Endothelial cell of umbilical vein (primary cell): ENCODE measurements at regions not wholly inside any gene's neighbourhood (a gene's known extent, or its start where the extent isn't known, plus 50 kb on each side); places are given as distances from the start of the nearest gene placed in this dataset.

Source experiments
- BruUV-seq: library from RNA; stranded (reverse); fragments of 400-500 nt; replicated peaks from 2 replicates; lab custom pipeline; 2021; lab: Mats Ljungman, UMichigan
- CTCF ChIA-PET: fragments of 300-600, 350-600 bp; sonication (Branson Sonifier 250); formaldehyde crosslinking; loops from one replicate; lab custom pipeline; 2021; ENCODE audit warnings: antibody characterized with exemption, inconsistent platforms; lab: Charles Lee
- POLR2A ChIA-PET: fragments of 300-600, 350-600 bp; sonication (Branson Sonifier 250); formaldehyde crosslinking; loops from one replicate; lab custom pipeline; 2021; ENCODE audit warnings: antibody characterized with exemption, inconsistent platforms; lab: Charles Lee
- DNase-seq: peaks from one replicate; pipeline ENCODE4 v3.0.0-alpha.2; 2011; ENCODE audit warnings: low read depth, low spot score
- FAIRE-seq: peaks from 2 replicates; lab custom pipeline; 2011; peaks lifted over from hg19 to GRCh38; lab: Jason Lieb, UNC
- H2AFZ ChIP-seq: 2 replicates; pipeline ENCODE4 v1.6.0; 2012; ENCODE audit warnings: low read depth, low read length, control low read depth, inconsistent platforms
- H3K27ac ChIP-seq: 2 replicates; pipeline ENCODE4 v1.5.1; 2011; ENCODE audit warnings: low read depth, mild to moderate bottlenecking, control low read depth, low read length, moderate library complexity; ENCODE audit not compliant: insufficient read depth
- H3K27me3 ChIP-seq, 2 experiments: 2 replicates each; pipeline versions ENCODE4 v1.6.0 to v1.6.1; 2011; ENCODE audit warnings: low read length in 2 of 2, mixed read lengths in 1 of 2; ENCODE audit not compliant: control insufficient read depth in 2 of 2, insufficient read depth in 2 of 2
- H3K36me3 ChIP-seq, 2 experiments: 2 replicates in 1 of 2; 3 replicates in 1 of 2; pipeline ENCODE4 v1.5.1; 2011; ENCODE audit warnings: low read length in 2 of 2, mild to moderate bottlenecking in 1 of 2, moderate library complexity in 1 of 2; ENCODE audit not compliant: control insufficient read depth in 2 of 2, insufficient read depth in 2 of 2; ENCODE audit errors: extremely low read depth in 1 of 2
- H3K4me1 ChIP-seq: 3 replicates; pipeline ENCODE4 v1.5.1; 2011; ENCODE audit warnings: mild to moderate bottlenecking, low read length; ENCODE audit not compliant: control insufficient read depth, insufficient read depth; ENCODE audit errors: extremely low read depth
- H3K4me2 ChIP-seq: 2 replicates; pipeline ENCODE4 v1.6.1; 2011; ENCODE audit warnings: low read length, control low read depth, mixed read lengths; ENCODE audit not compliant: insufficient read depth
- H3K4me3 ChIP-seq, 3 experiments: fragments of 200-600 bp in 1 of 3; sonication (generic), shearing (Covaris generic) in 1 of 3; replicated peaks in 1 of 3; 2 replicates each; pipeline ENCODE4 v1.5.1; 2011 to 2016; ENCODE audit warnings: control low read depth in 3 of 3, low read length in 3 of 3, mild to moderate bottlenecking in 2 of 3, inconsistent platforms in 1 of 3, low read depth in 1 of 3, moderate library complexity in 1 of 3; ENCODE audit not compliant: insufficient read depth in 1 of 3
- H3K79me2 ChIP-seq: 2 replicates; pipeline ENCODE4 v1.6.0; 2012; ENCODE audit warnings: low read length, inconsistent platforms; ENCODE audit not compliant: control insufficient read depth, insufficient read depth
- H3K9ac ChIP-seq: replicated peaks from 2 replicates; pipeline ENCODE3; 2011; ENCODE audit warnings: low read length, control low read depth; ENCODE audit not compliant: insufficient read depth; ENCODE audit errors: extremely low read depth
- H3K9me1 ChIP-seq: replicated peaks from 3 replicates; pipeline ENCODE4 v1.6.0; 2011; ENCODE audit warnings: mild to moderate bottlenecking, low read length; ENCODE audit not compliant: control insufficient read depth, insufficient read depth; ENCODE audit errors: extremely low read depth
- H3K9me3 ChIP-seq: replicated peaks from 2 replicates; pipeline ENCODE4 v1.5.1; 2012; ENCODE audit warnings: low read length, inconsistent platforms; ENCODE audit not compliant: control insufficient read depth, insufficient read depth
- H4K20me1 ChIP-seq: replicated peaks from 2 replicates; pipeline ENCODE3; 2011; ENCODE audit warnings: mild to moderate bottlenecking, low read length; ENCODE audit not compliant: control insufficient read depth, insufficient read depth; ENCODE audit errors: extremely low read depth
- CTCF ChIP-seq, 2 donors: IDR thresholded peaks; 1 replicate in 1 of 2; 2 replicates in 1 of 2; pipeline ENCODE4 v1.5.1; 2011; ENCODE audit warnings: low read length in 2 of 2, mild to moderate bottlenecking in 2 of 2, moderate library complexity in 2 of 2, control low read depth in 1 of 2, inconsistent platforms in 1 of 2, low read depth in 1 of 2; ENCODE audit not compliant: insufficient read depth in 1 of 2; ENCODE audit errors: extremely low read depth in 1 of 2
- EZH2 ChIP-seq: IDR thresholded peaks from 2 replicates; pipeline ENCODE4 v1.6.1; 2012; ENCODE audit warnings: borderline replicate concordance, low read depth, mild to moderate bottlenecking, moderate library complexity, low read length, inconsistent platforms; ENCODE audit not compliant: severe bottlenecking
- FOS ChIP-seq: IDR thresholded peaks from 2 replicates; pipeline ENCODE4 v1.6.1; 2011; ENCODE audit warnings: mild to moderate bottlenecking, low read length, moderate library complexity, borderline replicate concordance; ENCODE audit not compliant: insufficient read depth
- GATA2 ChIP-seq: IDR thresholded peaks from 2 replicates; pipeline ENCODE4 v1.7.0; 2011; ENCODE audit warnings: low read depth, mild to moderate bottlenecking, moderate library complexity, mixed read lengths, low read length; ENCODE audit not compliant: insufficient read length, insufficient read depth
- JUN ChIP-seq: IDR thresholded peaks from 2 replicates; pipeline ENCODE4 v1.6.1; 2011; ENCODE audit warnings: borderline replicate concordance, low read depth; ENCODE audit not compliant: insufficient read length, insufficient read depth
- MAX ChIP-seq: IDR thresholded peaks from 2 replicates; pipeline ENCODE4 v1.6.1; 2011; ENCODE audit not compliant: insufficient read depth, insufficient read length
- MYC ChIP-seq: IDR thresholded peaks from one replicate; pipeline ENCODE4 v1.6.1; 2011; ENCODE audit warnings: mild to moderate bottlenecking, low read depth, low read length
- POLR2A ChIP-seq: IDR thresholded peaks from 2 replicates; pipeline ENCODE4 v1.6.1; 2012; ENCODE audit warnings: low read depth, mild to moderate bottlenecking, control low read depth, low read length
- POLR2AphosphoS5 ChIP-seq: IDR thresholded peaks from 2 replicates; pipeline ENCODE4 v1.6.1; 2012; ENCODE audit warnings: low read depth, mild to moderate bottlenecking, control low read depth, low read length, moderate library complexity; ENCODE audit not compliant: insufficient read depth
- dilution Hi-C: fragments of 300-500 bp; cut with MboI; formaldehyde crosslinking; loops from one replicate; pipeline ENCODE4 v1.15.0; 2019; ENCODE audit warnings: low sequenced_read_pairs; ENCODE audit not compliant: extremely low pct_ligation_motif_present
- intact Hi-C: fragments of 100-400 bp; cut with micrococcal nuclease; formaldehyde crosslinking; loops from one replicate; pipeline ENCODE4 v1.10.0; 2022

- no TSS peak for BruUV-seq
- Histone ChIP-seq H3K27me3 (no peaks in the 10 kb centered on the region), H3K4me3 (no peak overlapping the region), H4K20me1 (no peaks in the 10 kb centered on the region), H3K9me1 (no peaks in the 10 kb centered on the region), H3K4me1 (peaks cover 7% of the 10 kb centered on the region), H3K36me3 (no peaks in the 10 kb centered on the region), H3K9ac (no peak overlapping the region), H3K9me3 (no peaks in the 10 kb centered on the region), H3K27ac (no peak overlapping the region), H3K4me2 (no peak overlapping the region), H2AFZ (no peak overlapping the region), H3K79me2 (no peaks in the 10 kb centered on the region)
- CTCF ChIA-PET: no interaction called here
- DNase-seq (no peak), FAIRE-seq (no peak)
- TF ChIP-seq EZH2 (no peak), POLR2AphosphoS5 (no peak), POLR2A (no peak), JUN (no peak), GATA2 (no peak), CTCF (IDR thresholded peaks at IDR 0.05; ENCODE audit: extremely low read depth in 1 of 2, insufficient read depth in 1 of 2, low read depth in 1 of 2, low read length in 2 of 2) (no peak), MAX (no peak), FOS (no peak), MYC (no peak)
- POLR2A ChIA-PET: no interaction called here
- intact Hi-C loops: no loop called here
- dilution Hi-C loops: no loop called here
Measured at GRCh38 chr1:81129366-81129765, 671.4 kb upstream of the ADGRL2 start.
